ENCODE measurements at regions not wholly inside any gene's neighbourhood (a gene's known extent, or its start where the extent isn't known, plus 50 kb on each side); places are given as distances from the start of the nearest gene placed in this dataset.
"Not testable (repeated sequence)": the region's sequence is repeated elsewhere in the genome, so short reads cannot be mapped to it uniquely, and the experiment has no call there.

GRCh38 chr1:195886000-195886399 is 722.2 kb downstream of the KCNT2 start:
- no peak for TF ChIP-seq POU2F2 (IDR thresholded peaks at IDR 0.05; ENCODE audit: low read depth, low read length)
- DNase-seq (ENCODE audit: insufficient read length, low spot score) (no peak), FAIRE-seq (no peak)

DNA sequence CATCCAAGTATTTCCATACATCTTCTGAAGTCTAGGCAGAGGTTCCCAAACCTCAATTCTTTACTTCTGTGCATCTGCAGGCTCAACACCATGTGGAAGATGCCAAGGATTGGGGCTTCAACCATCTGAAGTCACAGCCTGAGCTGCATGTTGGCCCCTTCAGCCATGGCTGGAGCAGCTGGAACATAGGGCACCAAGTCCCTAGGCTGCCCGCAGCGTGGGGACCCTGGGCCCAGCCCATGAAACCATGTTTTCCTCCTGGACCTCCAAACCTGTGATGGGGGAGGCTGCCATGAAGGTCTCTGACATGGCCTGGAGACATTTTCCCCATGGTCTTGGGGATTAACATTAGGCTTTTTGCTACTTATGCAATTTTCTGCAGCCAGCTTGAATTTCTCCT is 729.8 kb downstream of the KCNT2 start:
- FAIRE-seq: no peak
- no peak for TF ChIP-seq SPI1 (IDR thresholded peaks at IDR 0.05; ENCODE audit: low read depth, low read length)
- no peak for DNase-seq (ENCODE audit: insufficient read length, low spot score)

DNA sequence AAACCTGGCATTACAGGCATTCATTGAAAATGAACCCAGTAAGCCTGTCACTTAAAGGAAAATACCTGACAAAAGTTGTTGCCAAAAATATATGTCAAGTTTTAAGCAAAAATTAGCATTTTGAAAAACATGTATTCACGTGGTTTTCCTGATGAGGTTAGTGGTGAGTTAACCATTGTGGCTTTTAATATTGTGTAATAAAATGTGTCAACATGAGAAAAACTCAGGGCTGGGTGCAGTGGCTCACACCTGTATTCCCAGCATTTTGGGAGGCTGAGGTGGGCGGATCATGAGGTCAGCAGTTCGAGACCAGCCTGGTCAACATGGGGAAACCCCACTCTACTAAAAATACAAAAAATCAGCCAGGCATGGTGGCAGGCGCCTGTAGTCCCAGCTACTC is 731.4 kb downstream of the KCNT2 start:
- FAIRE-seq (no peak), DNase-seq (ENCODE audit: insufficient read length, low spot score) (no peak)
- TF ChIP-seq SPI1 (IDR thresholded peaks at IDR 0.05; ENCODE audit: low read depth, low read length): no peak

DNA sequence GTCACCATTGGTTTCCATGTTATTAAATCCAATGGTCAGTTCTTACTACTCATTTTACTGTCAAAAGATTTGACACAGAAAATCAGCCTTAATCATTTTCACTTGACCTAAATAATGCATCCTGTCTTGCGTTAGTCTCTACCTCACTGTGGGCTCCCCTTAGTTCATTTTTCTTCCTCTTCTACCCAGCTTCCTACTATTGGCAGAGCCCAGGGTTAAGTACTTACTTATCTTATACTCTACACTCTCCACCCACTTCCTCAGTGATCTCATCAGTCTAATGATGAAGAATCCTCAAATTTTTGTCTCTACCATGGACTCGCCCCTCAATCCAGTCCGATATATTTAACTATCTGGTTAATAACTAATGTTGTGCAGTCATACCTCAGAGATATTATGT is 735.9 kb downstream of the KCNT2 start:
- FAIRE-seq: no peak

GRCh38 chr1:195867638-195868037 is 740.6 kb downstream of the KCNT2 start:
- no peak for DNase-seq (ENCODE audit: insufficient read length, low spot score)
- TF ChIP-seq POLR2A (IDR thresholded peaks at IDR 0.05; ENCODE audit: low read depth, low read length) (no peak), TAF1 (IDR thresholded peaks at IDR 0.05; ENCODE audit: low read depth, low read length) (no peak), POLR2AphosphoS5 (IDR thresholded peaks at IDR 0.05; ENCODE audit: low read depth, low read length) (no peak), POU2F2 (IDR thresholded peaks at IDR 0.05; ENCODE audit: low read depth, low read length) (no peak), SPI1 (IDR thresholded peaks at IDR 0.05; ENCODE audit: low read depth, low read length) (no peak), PAX5 (IDR thresholded peaks at IDR 0.05; ENCODE audit: insufficient read depth, low read length, severe bottlenecking) (no peak)
- no peak for FAIRE-seq

More for the DNA sequence above, 735.9 kb downstream of the KCNT2 start:
- TF ChIP-seq POLR2A (IDR thresholded peaks at IDR 0.05; ENCODE audit: low read depth, low read length) (no peak), TAF1 (IDR thresholded peaks at IDR 0.05; ENCODE audit: low read depth, low read length) (no peak), SPI1 (IDR thresholded peaks at IDR 0.05; ENCODE audit: low read depth, low read length) (no peak), POLR2AphosphoS5 (IDR thresholded peaks at IDR 0.05; ENCODE audit: low read depth, low read length) (no peak), POU2F2 (IDR thresholded peaks at IDR 0.05; ENCODE audit: low read depth, low read length) (no peak), PAX5 (IDR thresholded peaks at IDR 0.05; ENCODE audit: insufficient read depth, low read length, severe bottlenecking) (no peak)
- DNase-seq (ENCODE audit: insufficient read length, low spot score): no peak

GRCh38 chr1:195866781-195867222 is 741.4 kb downstream of the KCNT2 start:
- no peak for TF ChIP-seq SPI1 (IDR thresholded peaks at IDR 0.05; ENCODE audit: low read depth, low read length)
- no peak for TF ChIP-seq POLR2A (IDR thresholded peaks at IDR 0.05; ENCODE audit: low read depth, low read length)
- no peak for TF ChIP-seq POU2F2 (IDR thresholded peaks at IDR 0.05; ENCODE audit: low read depth, low read length)
- TF ChIP-seq POLR2AphosphoS5 (IDR thresholded peaks at IDR 0.05; ENCODE audit: low read depth, low read length): no peak
- TF ChIP-seq PAX5 (IDR thresholded peaks at IDR 0.05; ENCODE audit: insufficient read depth, low read length, severe bottlenecking): no peak
- TF ChIP-seq TAF1 (IDR thresholded peaks at IDR 0.05; ENCODE audit: low read depth, low read length): no peak
- no peak for DNase-seq (ENCODE audit: insufficient read length, low spot score)
- no peak for FAIRE-seq

DNA sequence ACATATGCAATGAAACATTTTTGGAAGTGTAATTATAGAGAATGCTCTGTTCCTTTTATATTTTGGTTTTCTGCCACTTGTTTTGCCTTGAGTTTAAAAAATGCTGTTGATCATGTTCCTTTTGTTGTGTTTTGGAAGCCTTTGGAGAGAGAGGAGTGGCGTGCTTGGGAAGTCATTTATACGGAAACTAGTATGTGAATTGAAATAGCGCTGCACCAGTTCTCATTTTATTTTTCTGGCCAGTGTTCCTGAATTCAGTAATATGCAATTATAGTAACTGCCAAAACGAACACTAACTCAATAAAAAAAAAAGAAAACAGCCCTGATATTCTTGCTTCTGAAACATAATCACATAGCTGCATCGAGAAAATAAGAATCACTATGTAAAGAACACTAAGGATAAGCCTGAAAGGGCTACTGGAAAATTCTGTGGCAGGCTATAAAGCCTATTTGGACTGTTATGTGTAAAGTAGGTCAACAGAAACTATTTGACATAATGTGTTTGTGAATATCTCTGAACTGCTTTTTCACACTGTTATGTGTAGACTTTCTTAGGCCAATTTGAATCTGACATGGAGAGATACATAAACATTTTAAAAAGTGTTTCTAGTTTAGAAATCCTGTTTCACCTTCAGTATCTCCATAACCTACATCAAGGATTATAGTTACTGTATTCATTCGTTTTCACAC is 742.0 kb downstream of the KCNT2 start:
- TF ChIP-seq TAF1 (IDR thresholded peaks at IDR 0.05; ENCODE audit: low read depth, low read length): no peak
- TF ChIP-seq POU2F2 (IDR thresholded peaks at IDR 0.05; ENCODE audit: low read depth, low read length): no peak
- no peak for TF ChIP-seq POLR2A (IDR thresholded peaks at IDR 0.05; ENCODE audit: low read depth, low read length)
- no peak for TF ChIP-seq POLR2AphosphoS5 (IDR thresholded peaks at IDR 0.05; ENCODE audit: low read depth, low read length)
- no peak for TF ChIP-seq SPI1 (IDR thresholded peaks at IDR 0.05; ENCODE audit: low read depth, low read length)
- TF ChIP-seq PAX5 (IDR thresholded peaks at IDR 0.05; ENCODE audit: insufficient read depth, low read length, severe bottlenecking): no peak
- no peak for FAIRE-seq
- no peak for DNase-seq (ENCODE audit: insufficient read length, low spot score)

GRCh38 chr1:195851804-195852203 is 756.4 kb downstream of the KCNT2 start:
- no peak for FAIRE-seq
- no peak for DNase-seq (ENCODE audit: insufficient read length, low spot score)
- TF ChIP-seq SPI1 (IDR thresholded peaks at IDR 0.05; ENCODE audit: low read depth, low read length) (no peak), PAX5 (IDR thresholded peaks at IDR 0.05; ENCODE audit: insufficient read depth, low read length, severe bottlenecking) (no peak), POLR2AphosphoS5 (IDR thresholded peaks at IDR 0.05; ENCODE audit: low read depth, low read length) (no peak), TAF1 (IDR thresholded peaks at IDR 0.05; ENCODE audit: low read depth, low read length) (no peak), POLR2A (IDR thresholded peaks at IDR 0.05; ENCODE audit: low read depth, low read length) (no peak), POU2F2 (IDR thresholded peaks at IDR 0.05; ENCODE audit: low read depth, low read length) (no peak)

GRCh38 chr1:195851016-195851601 is 757.1 kb downstream of the KCNT2 start:
- no peak for TF ChIP-seq POU2F2 (IDR thresholded peaks at IDR 0.05; ENCODE audit: low read depth, low read length)
- TF ChIP-seq POLR2AphosphoS5 (IDR thresholded peaks at IDR 0.05; ENCODE audit: low read depth, low read length): no peak
- TF ChIP-seq POLR2A (IDR thresholded peaks at IDR 0.05; ENCODE audit: low read depth, low read length): no peak
- TF ChIP-seq TAF1 (IDR thresholded peaks at IDR 0.05; ENCODE audit: low read depth, low read length): no peak
- no peak for TF ChIP-seq PAX5 (IDR thresholded peaks at IDR 0.05; ENCODE audit: insufficient read depth, low read length, severe bottlenecking)
- TF ChIP-seq SPI1 (IDR thresholded peaks at IDR 0.05; ENCODE audit: low read depth, low read length): no peak
- no peak for DNase-seq (ENCODE audit: insufficient read length, low spot score)
- no peak for FAIRE-seq

- TF ChIP-seq PAX5 (IDR thresholded peaks at IDR 0.05; ENCODE audit: insufficient read depth, low read length, severe bottlenecking): no peak
- no peak for TF ChIP-seq SPI1 (IDR thresholded peaks at IDR 0.05; ENCODE audit: low read depth, low read length)
- no peak for FAIRE-seq
Observed at GRCh38 chr1:195849180-195849579, 759.1 kb downstream of the KCNT2 start.

DNA sequence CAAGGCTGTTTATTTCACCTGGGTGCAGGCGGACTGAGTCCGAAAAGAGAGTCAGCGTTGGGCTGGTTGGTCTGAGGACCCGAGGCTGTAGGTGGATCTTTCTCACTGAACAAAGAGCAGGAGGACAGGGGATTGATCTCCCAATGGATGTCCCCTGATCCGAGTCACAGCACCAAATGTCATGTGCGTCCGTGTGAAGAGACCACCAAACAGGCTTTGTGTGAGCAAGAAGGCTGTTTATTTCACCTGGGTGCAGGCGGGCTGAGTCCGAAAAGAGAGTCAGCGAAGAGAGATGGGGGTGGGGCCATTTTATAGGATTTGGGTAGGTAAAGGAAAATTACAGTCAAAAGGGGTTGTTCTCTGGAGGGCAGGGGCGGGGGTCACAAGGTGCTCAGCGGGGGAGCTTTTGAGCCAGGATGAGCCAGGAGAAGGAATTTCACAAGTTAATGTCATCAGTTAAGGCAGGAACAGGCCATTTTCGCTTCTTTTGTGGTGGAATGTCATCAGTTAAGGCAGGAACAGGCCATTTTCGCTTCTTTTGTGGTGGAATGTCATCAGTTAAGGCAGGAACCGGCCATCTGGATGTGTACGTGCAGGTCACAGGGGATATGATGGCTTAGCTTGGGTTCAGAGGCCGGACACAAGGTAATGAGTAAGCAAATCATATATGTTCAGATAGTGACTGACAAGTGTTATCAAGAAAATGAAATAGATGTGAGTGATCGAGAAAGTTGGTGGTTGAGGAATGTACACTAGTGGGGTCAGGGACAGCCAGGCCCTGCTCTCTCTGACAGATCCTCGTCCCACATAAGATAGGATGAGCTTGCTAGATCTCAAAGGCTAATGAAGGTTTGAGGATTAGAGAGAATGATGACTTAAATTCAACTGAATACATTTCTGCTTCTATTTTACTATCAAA is 760.0 kb downstream of the KCNT2 start:
- DNase-seq (ENCODE audit: insufficient read length, low spot score); FAIRE-seq: not testable (repeated sequence)

More at GRCh38 chr1:195849180-195849579, 759.1 kb downstream of the KCNT2 start:
- no peak for DNase-seq (ENCODE audit: insufficient read length, low spot score)
